Activated CD4-positive, alpha-beta T cell treated with anti-CD3 and anti-CD28 coated beads for 48 hours (primary cell): ENCODE measurements at regions not wholly inside any gene's neighbourhood (a gene's known extent, or its start where the extent isn't known, plus 50 kb on each side); places are given as distances from the start of the nearest gene placed in this dataset.

Experiments used
- DNase-seq: peaks from one replicate; pipeline ENCODE4 v3.0.0-alpha.2; 2020

GRCh38 chr21:28826569-28826968, 166.1 kb downstream of the LTN1 start:
- no peak for DNase-seq

DNA sequence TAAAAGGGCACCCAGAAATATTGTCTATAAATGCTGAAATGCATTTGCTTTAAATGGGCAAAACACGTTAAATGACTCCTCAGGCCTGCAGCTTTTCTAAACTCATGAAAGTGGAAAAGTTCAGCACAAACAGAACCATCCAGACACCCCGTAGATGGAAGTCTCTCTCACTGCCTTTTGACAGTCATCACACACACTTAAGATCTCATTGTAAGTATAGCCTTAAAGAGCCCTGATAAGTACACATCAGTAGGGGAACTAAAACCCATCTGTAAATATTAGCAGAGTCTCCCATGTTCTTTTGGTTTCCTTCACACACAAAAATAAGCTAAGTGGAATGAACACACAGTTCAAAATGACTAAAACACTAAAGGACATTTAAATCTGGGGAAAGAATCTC, 166.7 kb downstream of the LTN1 start:
- no peak for DNase-seq

- no peak for DNase-seq
These were observed 169.2 kb downstream of the LTN1 start for GRCh38 chr21:28823429-28823828.

DNA sequence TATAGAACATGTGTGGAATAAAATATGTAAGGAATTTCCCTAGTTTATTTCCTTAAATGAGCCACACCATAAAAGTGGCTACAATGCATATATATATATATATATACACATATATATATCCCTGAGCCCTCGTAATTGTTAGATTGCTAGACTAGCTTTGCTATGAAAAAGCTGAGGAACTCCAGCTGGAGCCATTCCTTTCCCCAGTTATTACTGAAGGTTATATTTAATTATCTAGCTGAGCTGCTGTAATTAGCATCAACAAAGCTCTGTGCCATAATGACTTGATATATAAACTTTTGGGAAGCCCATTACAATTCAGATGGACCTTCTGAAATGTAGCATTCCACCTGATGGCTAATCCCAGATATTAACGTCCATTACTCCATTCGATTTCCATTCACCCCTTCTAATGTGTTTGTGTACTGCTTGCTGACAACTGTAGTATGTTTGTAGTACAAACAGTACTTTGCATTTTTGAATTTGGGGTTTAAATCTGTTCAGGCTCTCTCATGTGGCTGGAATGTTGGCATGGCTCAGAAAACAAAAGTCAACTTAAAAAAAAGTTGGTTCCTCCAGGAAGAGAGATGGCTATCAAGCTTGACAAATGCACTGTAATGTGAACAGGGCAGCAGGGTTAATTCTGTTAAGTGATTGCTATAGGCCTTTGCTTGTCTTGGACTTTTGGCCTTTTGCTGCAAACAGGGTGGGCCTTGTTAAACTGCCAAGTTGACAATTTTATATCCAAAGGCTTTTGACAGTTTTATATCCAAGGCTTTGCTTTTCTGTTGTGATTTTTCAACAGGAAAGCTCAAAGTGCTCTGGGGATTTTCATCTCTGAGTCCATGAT, 170.0 kb downstream of the LTN1 start:
- DNase-seq: no peak

GRCh38 chr21:28822123-28822399, 170.6 kb downstream of the LTN1 start:
- no peak for DNase-seq

DNA sequence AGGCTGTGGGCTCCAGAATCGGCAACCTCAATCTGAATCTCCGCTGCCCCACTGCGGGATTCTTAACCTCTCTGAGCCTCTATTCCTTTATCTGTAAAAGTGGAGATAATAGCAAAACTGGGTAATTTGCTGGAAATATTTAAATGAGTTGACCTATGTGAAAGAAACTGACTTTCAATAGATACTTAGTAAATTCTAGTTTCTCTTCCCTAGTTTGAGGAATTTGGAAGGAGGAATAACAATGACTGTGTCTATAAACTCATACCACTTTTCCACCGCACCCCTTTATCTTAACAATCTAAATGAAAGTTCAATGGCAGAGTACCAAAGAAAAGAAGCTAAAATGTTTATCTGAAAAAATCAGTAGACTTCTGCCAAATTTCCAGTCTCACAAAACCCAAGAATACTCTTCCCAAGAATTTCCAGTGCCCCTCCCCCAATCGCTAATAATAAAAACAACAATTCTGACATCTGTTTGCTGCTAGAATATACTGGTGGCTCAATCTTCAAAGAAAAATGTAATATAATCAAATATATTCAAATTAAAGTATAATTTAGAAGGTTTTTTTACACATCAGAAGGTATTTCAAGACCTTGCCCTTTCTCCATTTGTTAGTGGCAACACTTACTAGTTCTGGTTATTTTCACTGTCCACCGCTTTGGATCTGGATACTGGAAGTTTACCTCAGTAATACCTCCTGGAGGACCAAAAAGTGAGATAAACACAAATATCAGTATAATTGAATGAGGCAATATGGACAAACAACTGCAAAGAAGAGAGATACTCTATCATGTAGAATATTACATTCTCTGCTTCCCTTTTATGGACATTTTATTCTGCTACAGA, 171.2 kb downstream of the LTN1 start:
- no peak for DNase-seq

- DNase-seq: no peak
These were observed 173.9 kb downstream of the LTN1 start for GRCh38 chr21:28818663-28819278.

GRCh38 chr21:28817871-28818270, 174.8 kb downstream of the LTN1 start:
- no peak for DNase-seq

DNA sequence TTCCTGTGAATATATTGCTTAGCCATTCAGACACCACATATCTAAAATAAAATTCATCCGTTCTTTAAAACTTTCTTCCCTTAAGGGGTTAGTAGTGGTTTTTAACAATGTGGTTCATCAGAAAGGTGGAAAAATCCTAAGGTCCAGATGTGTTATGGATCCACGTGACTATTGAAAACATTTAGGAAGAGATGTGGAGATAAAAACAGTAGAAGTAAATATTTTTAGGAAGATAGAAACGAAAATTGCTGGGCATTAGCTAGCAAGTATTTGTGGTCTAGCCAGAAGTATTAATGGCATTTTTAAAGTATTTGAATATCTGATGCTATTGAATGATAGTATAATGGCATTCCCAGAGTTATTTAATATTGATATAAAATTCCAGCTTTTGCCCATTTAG, 180.8 kb downstream of the LTN1 start:
- DNase-seq: no peak

- DNase-seq: no peak
These were observed 181.7 kb downstream of the LTN1 start for GRCh38 chr21:28810826-28811524.

GRCh38 chr21:28805885-28806284, 186.8 kb downstream of the LTN1 start:
- no peak for DNase-seq

DNA sequence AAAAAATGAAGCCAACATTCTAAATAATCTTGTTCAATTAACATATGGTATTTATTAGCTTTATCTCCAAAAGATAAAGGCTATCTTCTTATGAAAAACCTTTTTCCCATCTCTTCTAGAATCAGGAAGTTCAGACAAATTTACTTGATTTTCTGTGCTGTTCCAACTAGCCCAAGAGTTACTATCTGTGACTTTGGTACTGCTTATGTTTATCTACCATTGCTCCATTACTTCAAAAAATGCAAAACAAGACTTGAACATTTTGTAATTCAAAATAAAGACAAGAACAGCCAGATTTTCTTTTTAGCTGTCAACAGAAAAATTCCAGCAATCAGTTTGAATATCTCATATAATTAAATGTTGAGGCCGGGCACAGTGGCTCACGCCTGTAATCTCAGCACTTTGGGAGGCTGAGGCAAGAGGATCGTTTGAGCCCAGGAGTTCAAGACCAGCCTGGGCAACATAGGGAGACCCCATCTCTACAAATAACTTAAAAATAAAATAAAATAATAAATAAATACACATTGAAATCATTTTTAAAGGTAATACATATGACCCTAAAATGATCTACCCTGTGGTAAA, 188.5 kb downstream of the LTN1 start:
- no peak for DNase-seq

- DNase-seq: no peak
These were observed 190.8 kb downstream of the LTN1 start for GRCh38 chr21:28801906-28802305.

GRCh38 chr21:28799926-28800325, 192.8 kb downstream of the LTN1 start:
- DNase-seq: no peak

- no peak for DNase-seq
These were observed 193.9 kb downstream of the LTN1 start for GRCh38 chr21:28798798-28799197.

GRCh38 chr21:28795251-28795650, 197.4 kb downstream of the LTN1 start:
- no peak for DNase-seq

- no peak for DNase-seq
These were observed 198.3 kb downstream of the LTN1 start for GRCh38 chr21:28794371-28794851.

DNA sequence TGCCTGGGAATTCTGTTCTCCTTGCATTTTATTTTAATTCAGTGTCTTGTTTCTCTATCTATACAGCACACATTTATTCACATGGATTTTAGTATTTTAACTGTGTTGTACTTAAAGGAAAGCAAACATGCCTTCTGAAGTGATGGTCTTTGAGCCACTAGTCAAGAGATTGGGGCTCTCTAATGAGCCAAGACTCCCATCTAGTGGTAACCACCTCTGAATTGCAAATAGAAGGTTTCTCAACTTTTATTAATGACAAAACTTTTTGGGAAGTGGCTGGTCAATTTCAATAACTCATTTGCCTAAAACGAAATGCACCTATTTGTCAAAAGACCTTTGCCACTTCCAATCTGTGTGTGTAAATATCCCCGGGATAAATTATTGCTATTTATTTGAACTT, 199.6 kb downstream of the LTN1 start:
- DNase-seq: no peak

- peak; percentile 36 for DNase-seq
These were observed 200.9 kb downstream of the LTN1 start for GRCh38 chr21:28791595-28792282.

DNA sequence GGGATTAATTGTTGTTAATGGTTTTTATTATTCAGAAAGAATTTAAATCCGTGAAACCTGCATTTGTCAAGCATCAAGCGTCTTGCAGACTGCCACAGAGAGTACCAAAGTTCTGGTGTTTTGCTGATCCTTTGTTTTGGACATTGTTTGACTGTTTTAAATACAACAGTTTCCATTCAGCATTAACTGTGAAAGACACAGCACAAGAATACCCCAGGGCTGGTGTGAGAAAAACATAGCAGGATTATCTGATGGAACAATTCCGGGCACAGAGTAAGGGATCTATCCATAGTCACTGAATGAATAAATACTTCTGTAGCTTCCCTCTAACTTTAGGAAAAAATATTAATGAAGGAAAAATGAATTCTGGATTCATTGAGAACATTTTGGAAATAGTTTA, 202.3 kb downstream of the LTN1 start:
- no peak for DNase-seq

DNA sequence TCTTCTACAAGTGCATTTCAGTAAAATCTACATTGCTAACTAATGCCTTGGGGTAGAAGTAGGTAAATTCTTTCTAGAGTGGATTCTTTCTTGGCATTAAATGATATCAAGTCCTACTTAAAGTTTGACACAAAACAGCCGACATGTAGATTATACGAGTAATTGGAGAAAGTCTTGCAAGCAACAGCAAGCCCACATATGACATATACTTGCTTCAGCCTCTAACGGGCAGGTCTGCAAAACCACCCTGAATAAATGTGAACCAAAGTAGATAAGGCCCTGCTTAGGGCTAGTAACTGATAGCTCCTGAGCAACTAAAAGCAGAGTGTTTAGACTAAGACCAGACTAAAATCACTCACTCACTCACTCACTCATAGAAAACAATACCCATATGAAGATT, 203.2 kb downstream of the LTN1 start:
- DNase-seq: no peak

GRCh38 chr21:28788030-28788429, 204.6 kb downstream of the LTN1 start:
- no peak for DNase-seq
